ENCODE measurements at regions not wholly inside any gene's neighbourhood (a gene's known extent, or its start where the extent isn't known, plus 50 kb on each side); places are given as distances from the start of the nearest gene placed in this dataset.
"Not testable (repeated sequence)": the region's sequence is repeated elsewhere in the genome, so short reads cannot be mapped to it uniquely, and the experiment has no call there.

DNA sequence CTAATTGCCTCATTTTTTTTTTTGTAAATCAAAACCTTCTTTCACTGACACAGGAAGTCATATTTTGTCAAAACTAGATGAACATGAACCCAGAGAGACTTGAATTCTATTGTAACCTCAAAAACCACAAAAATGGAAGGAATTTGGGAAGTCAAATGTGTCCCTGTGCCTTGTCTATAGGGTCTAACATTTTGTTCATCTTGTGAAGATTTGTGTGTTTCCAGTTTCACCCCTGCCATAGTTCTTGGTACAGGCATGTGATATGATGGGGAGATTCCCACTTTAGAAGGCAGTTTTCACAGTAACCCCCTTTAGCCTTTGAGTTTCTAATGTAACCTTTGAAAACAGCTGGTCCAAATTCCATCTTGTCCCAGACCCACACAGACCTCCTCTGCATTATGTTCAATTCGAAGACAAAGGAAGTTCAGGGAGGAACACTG is 318.5 kb upstream of the ADAMTS9 start:
- Histone ChIP-seq H3K4me1 (ENCODE audit: insufficient read depth, low read length) (peaks cover 4% of the 10 kb centered on the region), H2AFZ (ENCODE audit: low read depth, low read length) (no peak overlapping the region), H3K27me3 (ENCODE audit: insufficient read depth, low read length) (no peaks in the 10 kb centered on the region), H3K9me3 (ENCODE audit: low read length) (no peaks in the 10 kb centered on the region), H3K36me3 (ENCODE audit: insufficient read depth, low read length) (no peaks in the 10 kb centered on the region), H3K4me3 (ENCODE audit: low read length) (no peak overlapping the region)

DNA sequence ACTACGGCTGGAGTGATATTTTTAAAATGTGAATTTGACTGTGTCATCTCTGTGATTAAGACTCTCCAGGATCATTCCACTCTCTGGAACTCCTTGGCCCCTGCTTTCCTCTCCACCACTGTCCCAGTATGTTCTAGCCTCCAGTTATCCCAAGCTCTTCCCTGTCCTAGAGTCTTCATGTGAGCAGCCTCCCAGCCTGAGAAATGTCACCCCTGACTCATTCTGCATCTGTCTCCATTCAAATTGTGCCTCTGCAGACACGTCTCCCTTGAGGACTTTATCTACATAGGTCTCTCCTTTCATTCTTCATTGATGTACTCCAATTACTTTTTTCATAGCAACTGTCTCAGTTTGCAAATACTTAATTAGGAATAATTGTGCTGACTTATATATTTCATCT is 317.7 kb upstream of the ADAMTS9 start:
- H3K27me3 ChIP-seq (ENCODE audit: insufficient read depth, low read length) = no peaks in the 10 kb centered on the region
- peaks cover 4% of the 10 kb centered on the region for H3K4me1 ChIP-seq (ENCODE audit: insufficient read depth, low read length)
- no peak overlapping the region for H3K4me3 ChIP-seq (ENCODE audit: low read length)
- no peaks in the 10 kb centered on the region for H3K36me3 ChIP-seq (ENCODE audit: insufficient read depth, low read length)
- no peaks in the 10 kb centered on the region for H3K9me3 ChIP-seq (ENCODE audit: low read length)
- H2AFZ ChIP-seq (ENCODE audit: low read depth, low read length) = no peak overlapping the region

DNA sequence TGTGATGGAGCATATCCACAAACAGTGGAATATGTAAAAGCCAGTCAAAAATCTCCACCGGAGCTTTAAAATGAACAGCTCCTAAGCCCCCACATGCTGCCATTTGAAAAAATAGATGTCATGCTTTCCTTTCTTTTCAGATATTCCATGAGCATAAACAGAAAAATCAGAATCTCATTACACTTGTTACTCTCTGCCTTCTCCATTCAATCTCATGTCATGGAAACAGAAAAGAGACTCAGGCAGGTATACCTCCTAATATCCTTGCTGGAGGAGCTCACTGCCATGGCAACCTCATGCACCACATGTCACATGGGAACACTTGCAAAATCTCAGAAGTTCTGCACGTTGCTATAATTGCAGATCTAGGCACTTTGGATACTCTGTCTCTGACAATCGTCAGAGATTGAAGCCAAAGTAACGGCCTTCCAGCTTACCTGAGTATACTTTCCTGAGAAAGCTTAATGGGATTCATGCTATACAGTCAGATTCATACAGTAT is 317.0 kb upstream of the ADAMTS9 start:
- Histone ChIP-seq H3K4me1 (ENCODE audit: insufficient read depth, low read length) (peaks cover 4% of the 10 kb centered on the region), H3K36me3 (ENCODE audit: insufficient read depth, low read length) (no peaks in the 10 kb centered on the region), H3K27me3 (ENCODE audit: insufficient read depth, low read length) (no peaks in the 10 kb centered on the region), H2AFZ (ENCODE audit: low read depth, low read length) (no peak overlapping the region), H3K9me3 (ENCODE audit: low read length) (no peaks in the 10 kb centered on the region), H3K4me3 (ENCODE audit: low read length) (no peak overlapping the region)

DNA sequence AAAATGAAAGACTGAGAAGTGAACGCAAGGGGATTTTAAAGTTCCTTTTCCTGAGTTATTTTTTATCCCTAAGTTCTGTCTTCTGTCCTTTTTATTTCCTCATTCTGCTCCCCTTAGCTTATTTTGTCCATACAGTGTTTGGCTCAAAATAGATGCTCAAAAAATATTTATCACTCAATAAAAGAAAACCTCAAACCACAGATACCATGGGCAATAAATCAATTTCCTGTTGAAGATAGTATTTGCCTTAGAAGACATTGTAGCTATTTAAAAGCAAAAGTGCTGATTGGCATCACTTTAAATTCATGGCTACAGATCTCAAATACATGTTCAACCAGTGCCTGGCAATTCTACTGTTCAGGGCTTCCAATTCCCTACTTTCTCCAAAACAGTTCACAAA is 316.5 kb upstream of the ADAMTS9 start:
- H3K4me1 ChIP-seq (ENCODE audit: insufficient read depth, low read length) = peaks cover 4% of the 10 kb centered on the region
- no peaks in the 10 kb centered on the region for H3K27me3 ChIP-seq (ENCODE audit: insufficient read depth, low read length)
- H3K36me3 ChIP-seq (ENCODE audit: insufficient read depth, low read length) = no peaks in the 10 kb centered on the region
- no peak overlapping the region for H2AFZ ChIP-seq (ENCODE audit: low read depth, low read length)
- H3K4me3 ChIP-seq (ENCODE audit: low read length) = no peak overlapping the region
- no peaks in the 10 kb centered on the region for H3K9me3 ChIP-seq (ENCODE audit: low read length)

DNA sequence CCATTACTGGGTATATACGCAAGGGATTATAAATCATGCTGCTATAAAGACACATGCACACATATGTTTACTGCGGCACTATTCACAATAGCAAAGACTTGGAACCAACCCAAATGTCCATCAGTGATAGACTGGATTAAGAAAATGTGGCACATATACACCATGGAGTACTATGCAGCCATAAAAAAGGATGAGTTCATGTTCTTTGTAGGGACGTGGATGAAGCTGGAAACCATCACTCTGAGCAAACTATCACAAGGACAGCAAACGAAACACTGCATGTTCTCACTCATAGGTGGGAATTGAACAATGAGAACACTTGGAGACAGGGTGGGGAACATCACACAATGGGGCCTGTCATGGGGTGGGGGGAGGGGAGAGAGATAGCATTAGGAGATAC is 313.3 kb upstream of the ADAMTS9 start:
- not testable (repeated sequence) for H3K9me3 ChIP-seq (ENCODE audit: low read length); H3K4me3 ChIP-seq (ENCODE audit: low read length); H3K4me1 ChIP-seq (ENCODE audit: insufficient read depth, low read length); H3K27me3 ChIP-seq (ENCODE audit: insufficient read depth, low read length); H3K36me3 ChIP-seq (ENCODE audit: insufficient read depth, low read length); H2AFZ ChIP-seq (ENCODE audit: low read depth, low read length)

DNA sequence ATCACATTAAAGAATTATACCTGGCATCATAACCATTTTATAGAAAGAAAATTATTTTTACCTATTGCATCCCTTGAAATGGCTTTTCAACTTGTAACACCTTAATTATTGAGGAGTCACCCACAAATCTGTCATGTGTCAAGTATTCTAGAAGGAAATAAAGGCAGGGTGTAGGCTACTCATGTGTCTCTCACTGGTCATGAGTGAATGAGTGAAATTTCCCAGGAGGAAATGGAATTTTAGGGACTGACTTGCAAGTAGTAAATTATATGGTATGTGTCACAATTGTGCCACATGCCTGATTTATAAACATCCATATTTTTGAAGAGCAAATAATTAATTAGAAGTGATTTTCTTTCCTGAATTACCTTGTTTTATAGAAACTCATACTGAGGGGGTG is 310.5 kb upstream of the ADAMTS9 start:
- Histone ChIP-seq H3K4me3 (ENCODE audit: low read length) (no peak overlapping the region), H3K9me3 (ENCODE audit: low read length) (no peaks in the 10 kb centered on the region), H3K4me1 (ENCODE audit: insufficient read depth, low read length) (no peaks in the 10 kb centered on the region), H3K36me3 (ENCODE audit: insufficient read depth, low read length) (no peaks in the 10 kb centered on the region), H3K27me3 (ENCODE audit: insufficient read depth, low read length) (no peaks in the 10 kb centered on the region), H2AFZ (ENCODE audit: low read depth, low read length) (no peak overlapping the region)

DNA sequence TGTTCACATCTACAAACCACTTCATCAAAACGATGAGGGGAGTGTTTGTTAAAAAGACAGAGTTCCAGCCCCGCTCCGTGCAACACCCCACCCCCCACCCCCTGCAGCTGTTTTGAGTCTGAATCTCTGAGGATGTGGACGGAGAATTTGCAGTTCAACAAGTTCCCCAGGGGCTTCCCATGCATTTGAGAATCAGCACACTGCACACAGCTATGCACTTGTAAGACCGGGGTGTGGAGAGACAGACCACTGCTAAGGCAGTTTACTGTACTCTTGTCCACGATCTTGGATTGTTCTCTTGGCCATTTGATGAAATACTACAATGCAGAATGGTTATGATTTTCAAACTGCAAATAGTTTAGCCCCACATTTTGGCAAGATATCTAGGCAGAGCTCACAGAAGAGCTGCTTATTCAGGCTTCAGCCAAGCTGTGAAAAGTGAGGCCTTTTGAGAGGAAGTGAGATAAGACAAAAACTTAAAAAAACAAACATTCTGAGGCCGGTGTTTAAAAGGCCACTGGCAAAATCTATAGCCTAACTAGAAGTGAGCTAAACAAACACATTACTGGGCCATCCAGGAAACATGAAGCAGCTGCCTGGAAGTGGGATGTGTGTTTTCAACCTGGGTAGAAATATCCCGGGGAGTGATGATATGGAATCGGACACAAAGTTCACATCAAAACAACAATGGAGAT is 308.2 kb upstream of the ADAMTS9 start:
- no peak overlapping the region for H3K4me3 ChIP-seq (ENCODE audit: low read length)
- H3K4me1 ChIP-seq (ENCODE audit: insufficient read depth, low read length) = no peaks in the 10 kb centered on the region
- no peaks in the 10 kb centered on the region for H3K9me3 ChIP-seq (ENCODE audit: low read length)
- H3K27me3 ChIP-seq (ENCODE audit: insufficient read depth, low read length) = no peaks in the 10 kb centered on the region
- no peaks in the 10 kb centered on the region for H3K36me3 ChIP-seq (ENCODE audit: insufficient read depth, low read length)
- H2AFZ ChIP-seq (ENCODE audit: low read depth, low read length) = no peak overlapping the region

DNA sequence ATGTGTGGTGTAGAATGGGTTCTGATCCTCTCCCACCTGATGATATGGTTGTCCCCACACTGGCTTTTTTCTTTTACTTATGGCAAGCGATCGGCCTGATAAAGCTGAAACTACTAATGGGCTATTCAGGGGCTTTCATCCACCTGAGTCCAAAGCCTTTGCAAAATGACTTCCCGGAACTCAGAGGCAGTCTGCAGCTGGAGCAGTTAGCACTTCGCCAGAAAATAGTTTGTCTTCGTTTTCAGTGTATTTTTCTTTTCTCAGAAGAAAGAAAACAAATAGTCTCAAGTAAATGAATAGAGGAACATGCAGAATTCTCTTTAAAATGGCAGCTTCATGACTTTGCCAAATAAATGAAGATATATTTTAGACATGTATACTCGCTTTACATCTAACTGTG is 306.0 kb upstream of the ADAMTS9 start:
- no peak overlapping the region for H2AFZ ChIP-seq (ENCODE audit: low read depth, low read length)
- H3K27me3 ChIP-seq (ENCODE audit: insufficient read depth, low read length) = no peaks in the 10 kb centered on the region

DNA sequence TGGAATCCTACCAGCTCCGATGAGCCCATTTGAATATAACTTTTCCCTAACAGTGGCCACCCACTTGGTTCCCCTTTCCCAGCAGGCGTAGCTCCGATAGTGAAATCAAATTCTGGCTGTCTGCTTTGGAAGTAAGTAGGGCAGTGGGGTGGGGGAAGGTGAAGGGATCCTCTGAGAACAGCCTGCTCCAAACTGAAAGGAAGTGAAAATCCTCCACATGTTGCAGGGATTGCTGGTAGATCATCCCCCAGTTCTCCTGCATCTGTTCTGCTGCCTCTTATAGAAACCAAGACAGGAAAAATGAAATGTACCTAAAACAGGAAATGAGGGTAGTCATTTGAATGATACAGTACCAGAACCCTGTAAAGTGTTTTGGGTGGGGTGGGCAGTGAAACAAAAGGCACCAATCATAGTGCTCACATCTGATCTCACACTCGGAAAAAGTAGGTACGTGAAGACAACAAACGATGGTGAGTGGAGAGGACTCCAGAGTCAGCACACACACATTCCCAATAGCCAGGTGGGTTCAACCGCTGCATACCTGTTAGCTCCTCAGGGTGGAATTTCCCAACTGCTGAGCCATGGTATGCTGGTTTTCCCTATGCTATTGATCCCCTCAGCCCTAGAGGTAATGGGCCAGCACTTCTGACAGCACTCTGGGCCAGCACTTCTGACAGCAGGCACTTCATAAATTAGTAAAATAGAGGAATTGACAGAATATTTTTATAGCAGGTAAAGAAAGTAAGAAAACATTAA is 304.9 kb upstream of the ADAMTS9 start:
- H2AFZ ChIP-seq (ENCODE audit: low read depth, low read length) = no peak overlapping the region
- H3K27me3 ChIP-seq (ENCODE audit: insufficient read depth, low read length) = no peaks in the 10 kb centered on the region
- H3K4me3 ChIP-seq (ENCODE audit: low read length) = no peak overlapping the region
- no peaks in the 10 kb centered on the region for H3K9me3 ChIP-seq (ENCODE audit: low read length)
- H3K36me3 ChIP-seq (ENCODE audit: insufficient read depth, low read length) = no peaks in the 10 kb centered on the region
- H3K4me1 ChIP-seq (ENCODE audit: insufficient read depth, low read length) = no peaks in the 10 kb centered on the region

More for the DNA sequence above, 306.0 kb upstream of the ADAMTS9 start:
- H3K4me1 ChIP-seq (ENCODE audit: insufficient read depth, low read length) = no peaks in the 10 kb centered on the region
- H3K9me3 ChIP-seq (ENCODE audit: low read length) = no peaks in the 10 kb centered on the region
- H3K36me3 ChIP-seq (ENCODE audit: insufficient read depth, low read length) = no peaks in the 10 kb centered on the region
- H3K4me3 ChIP-seq (ENCODE audit: low read length) = no peak overlapping the region

DNA sequence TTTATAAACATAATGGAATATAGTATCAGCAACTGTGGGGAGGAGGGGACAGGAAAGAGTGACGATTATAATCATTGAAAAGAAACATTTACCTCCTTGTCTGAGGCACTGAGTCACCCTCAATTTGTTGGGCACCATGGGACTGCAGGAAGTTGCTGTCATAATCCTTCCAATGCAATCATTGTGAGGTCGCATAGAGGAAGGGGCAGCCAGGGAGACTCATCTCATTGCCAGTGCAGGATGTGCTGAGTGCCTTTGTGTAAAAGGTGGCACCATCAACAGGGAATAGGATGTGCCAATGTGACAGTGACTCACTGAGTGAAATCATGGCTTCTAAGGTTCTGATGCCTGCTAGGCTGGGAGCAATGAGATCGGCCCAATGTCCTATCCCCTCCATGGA is 300.4 kb upstream of the ADAMTS9 start:
- Histone ChIP-seq H3K9me3 (ENCODE audit: low read length) (no peaks in the 10 kb centered on the region), H3K4me1 (ENCODE audit: insufficient read depth, low read length) (no peaks in the 10 kb centered on the region), H3K36me3 (ENCODE audit: insufficient read depth, low read length) (no peaks in the 10 kb centered on the region), H3K4me3 (ENCODE audit: low read length) (no peak overlapping the region), H2AFZ (ENCODE audit: low read depth, low read length) (no peak overlapping the region), H3K27me3 (ENCODE audit: insufficient read depth, low read length) (no peaks in the 10 kb centered on the region)

DNA sequence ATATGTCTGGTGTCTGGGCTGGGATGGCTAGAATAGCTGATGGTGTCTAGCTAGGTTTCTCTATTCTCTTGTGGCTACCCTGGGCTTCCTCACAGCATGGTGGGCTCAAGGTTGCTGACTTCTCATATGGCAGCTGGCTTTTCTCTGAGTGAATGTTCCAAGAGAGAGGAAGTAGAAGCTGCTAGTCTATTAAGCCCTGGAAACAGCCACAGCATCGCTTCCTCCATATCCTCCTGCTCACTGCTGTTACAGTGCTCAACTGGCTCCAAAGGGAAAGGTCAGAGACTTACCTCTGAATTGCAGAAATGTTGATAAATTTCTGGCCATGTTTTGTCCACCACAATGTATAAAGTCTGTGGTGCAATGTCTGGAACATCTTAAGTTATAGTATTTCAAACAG is 299.9 kb upstream of the ADAMTS9 start:
- Histone ChIP-seq H3K4me3 (ENCODE audit: low read length) (no peak overlapping the region), H3K36me3 (ENCODE audit: insufficient read depth, low read length) (no peaks in the 10 kb centered on the region), H3K27me3 (ENCODE audit: insufficient read depth, low read length) (no peaks in the 10 kb centered on the region), H3K4me1 (ENCODE audit: insufficient read depth, low read length) (no peaks in the 10 kb centered on the region), H3K9me3 (ENCODE audit: low read length) (peaks cover 2% of the 10 kb centered on the region), H2AFZ (ENCODE audit: low read depth, low read length) (no peak overlapping the region)

DNA sequence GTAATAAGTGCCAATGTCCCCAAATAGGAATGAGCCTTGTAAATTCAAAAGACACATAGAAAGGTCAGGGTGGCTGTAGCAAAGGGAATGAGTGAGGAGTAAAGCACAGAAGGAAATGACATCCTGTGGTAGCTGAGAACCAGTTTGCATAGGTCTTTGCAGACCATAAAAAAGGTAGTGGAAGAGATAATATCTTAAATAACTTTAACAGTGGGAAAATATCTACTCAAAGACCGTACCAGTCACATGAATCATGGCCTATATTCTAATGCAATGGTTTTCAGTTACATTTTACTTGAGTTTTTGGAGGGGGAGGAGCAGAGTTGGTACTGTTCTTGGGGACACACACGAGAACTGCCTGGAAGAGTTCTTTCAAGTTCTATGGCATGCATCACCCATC is 297.3 kb upstream of the ADAMTS9 start:
- H3K9me3 ChIP-seq (ENCODE audit: low read length) = peaks cover 2% of the 10 kb centered on the region
- no peak overlapping the region for H2AFZ ChIP-seq (ENCODE audit: low read depth, low read length)
- no peaks in the 10 kb centered on the region for H3K4me1 ChIP-seq (ENCODE audit: insufficient read depth, low read length)
- no peaks in the 10 kb centered on the region for H3K27me3 ChIP-seq (ENCODE audit: insufficient read depth, low read length)
- H3K36me3 ChIP-seq (ENCODE audit: insufficient read depth, low read length) = no peaks in the 10 kb centered on the region
- H3K4me3 ChIP-seq (ENCODE audit: low read length) = no peak overlapping the region

DNA sequence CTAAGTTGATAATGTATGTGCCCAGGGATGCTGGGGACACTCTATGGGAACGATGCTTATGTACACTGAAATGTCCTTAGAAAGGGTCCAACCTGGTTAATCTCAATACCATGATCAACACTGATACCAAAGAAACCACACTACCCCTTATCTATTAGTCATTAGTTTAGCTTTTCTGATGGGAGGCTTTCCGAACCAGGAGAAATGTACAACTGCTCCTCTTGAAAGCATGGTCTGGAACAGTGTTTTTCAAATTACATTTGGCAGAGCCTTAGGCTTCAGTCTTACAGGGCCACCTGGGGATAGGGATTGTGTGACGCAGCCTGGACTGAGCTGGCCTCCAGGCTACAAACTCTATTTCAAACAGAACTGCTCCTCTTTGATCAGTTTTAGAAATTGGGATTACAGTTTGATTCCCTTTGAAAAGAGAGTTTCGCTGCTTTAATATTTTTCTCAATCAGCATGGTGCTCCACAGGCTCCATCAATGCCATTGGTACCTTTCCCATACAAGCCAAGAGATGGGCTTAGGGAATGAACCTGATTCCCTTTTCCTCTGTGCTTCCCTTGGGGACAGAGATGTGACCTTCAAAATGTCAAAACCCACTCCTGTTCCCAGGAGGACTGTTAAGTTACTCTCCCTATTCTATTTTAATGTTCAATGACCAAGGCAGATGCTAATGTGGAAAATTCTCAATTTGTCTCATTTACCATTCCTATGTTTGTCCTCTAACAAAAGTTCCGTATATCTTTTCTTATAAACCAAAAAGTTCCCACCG is 296.0 kb upstream of the ADAMTS9 start:
- Histone ChIP-seq H3K36me3 (ENCODE audit: insufficient read depth, low read length) (no peaks in the 10 kb centered on the region), H3K27me3 (ENCODE audit: insufficient read depth, low read length) (no peaks in the 10 kb centered on the region), H3K9me3 (ENCODE audit: low read length) (peaks cover 2% of the 10 kb centered on the region), H2AFZ (ENCODE audit: low read depth, low read length) (no peak overlapping the region), H3K4me1 (ENCODE audit: insufficient read depth, low read length) (no peaks in the 10 kb centered on the region), H3K4me3 (ENCODE audit: low read length) (no peak overlapping the region)

All from neuron (in vitro differentiated cells).